ENCODE measurements at regions not wholly inside any gene's neighbourhood (a gene's known extent, or its start where the extent isn't known, plus 50 kb on each side); places are given as distances from the start of the nearest gene placed in this dataset.
A peak's percentile ranks its signal among the peaks of the same experiment; 100 is the strongest.

DNA sequence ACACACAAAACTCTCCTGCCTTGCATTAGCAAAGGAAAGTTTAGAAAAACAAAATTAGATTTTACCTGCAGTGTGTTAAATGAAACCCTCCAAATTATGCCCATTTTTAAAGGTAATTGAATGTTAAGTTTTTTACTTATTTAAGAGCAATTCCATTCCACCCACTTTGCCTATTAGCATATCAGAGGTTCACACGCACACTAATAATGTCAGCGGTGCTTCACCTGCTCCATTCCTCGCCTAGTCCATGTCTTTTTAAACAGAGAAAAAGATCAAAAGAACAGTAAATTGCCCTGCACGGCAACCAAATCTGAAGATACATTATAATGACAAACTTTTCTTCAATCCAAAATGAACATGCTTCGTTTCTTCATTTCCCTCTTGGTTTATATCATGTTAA lies 97.3 kb upstream of the LRRN1 start:
- no peaks in the 10 kb centered on the region for H3K4me1 Mint-ChIP-seq (ENCODE audit: low read depth)
- H3K36me3 Mint-ChIP-seq: peaks cover 3% of the 10 kb centered on the region

DNA sequence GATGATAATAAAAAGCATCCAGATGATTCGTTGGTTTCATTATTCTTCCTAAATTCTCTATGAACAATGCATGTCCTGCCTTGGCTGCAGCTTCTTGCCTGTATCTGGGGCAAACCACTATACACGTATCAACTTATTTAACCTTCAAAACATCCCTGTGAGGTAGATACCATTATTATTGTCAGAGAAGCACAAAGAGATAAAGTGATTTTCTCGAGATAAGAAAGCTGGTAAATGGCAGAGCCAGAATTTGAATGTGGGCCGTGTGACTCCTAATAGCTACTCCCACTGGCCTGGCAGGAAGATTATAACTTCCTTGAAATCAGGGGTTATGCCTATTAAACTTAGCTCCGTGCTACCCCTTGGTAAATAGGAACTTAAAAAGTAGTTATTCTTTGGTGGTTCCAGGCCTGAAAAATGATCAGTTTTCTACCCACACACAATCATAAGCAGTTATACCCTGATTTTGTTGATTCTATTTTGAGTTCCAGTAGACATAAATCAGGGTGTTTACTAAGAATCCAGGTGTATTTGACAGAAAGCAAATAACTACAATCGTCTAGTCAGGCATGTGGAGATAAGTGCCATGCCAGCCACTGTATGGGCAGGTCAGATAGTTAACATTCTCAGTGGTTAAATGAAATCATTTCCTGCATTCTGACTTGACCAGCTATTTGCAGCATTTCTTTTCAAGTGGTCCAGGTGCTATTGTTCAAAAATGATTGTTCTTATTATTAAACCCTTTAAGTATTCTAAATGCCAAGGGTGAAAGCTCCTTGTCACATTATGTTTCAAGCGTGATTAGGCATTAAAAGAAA lies 99.2 kb upstream of the LRRN1 start:
- no peaks in the 10 kb centered on the region for H3K4me1 Mint-ChIP-seq (ENCODE audit: low read depth)
- H3K36me3 Mint-ChIP-seq: peaks cover 3% of the 10 kb centered on the region
- no peak overlapping the region for H3K4me3 Mint-ChIP-seq
- no peaks in the 10 kb centered on the region for H3K9me3 Mint-ChIP-seq (ENCODE audit: low read depth)
- H3K27ac Mint-ChIP-seq: no peak overlapping the region
- peaks cover 3% of the 10 kb centered on the region for H3K27me3 Mint-ChIP-seq

More for the DNA sequence above, 97.3 kb upstream of the LRRN1 start:
- no peak overlapping the region for H3K4me3 Mint-ChIP-seq
- H3K9me3 Mint-ChIP-seq (ENCODE audit: low read depth): no peaks in the 10 kb centered on the region
- peaks cover 3% of the 10 kb centered on the region for H3K27me3 Mint-ChIP-seq
- H3K27ac Mint-ChIP-seq: no peak overlapping the region

DNA sequence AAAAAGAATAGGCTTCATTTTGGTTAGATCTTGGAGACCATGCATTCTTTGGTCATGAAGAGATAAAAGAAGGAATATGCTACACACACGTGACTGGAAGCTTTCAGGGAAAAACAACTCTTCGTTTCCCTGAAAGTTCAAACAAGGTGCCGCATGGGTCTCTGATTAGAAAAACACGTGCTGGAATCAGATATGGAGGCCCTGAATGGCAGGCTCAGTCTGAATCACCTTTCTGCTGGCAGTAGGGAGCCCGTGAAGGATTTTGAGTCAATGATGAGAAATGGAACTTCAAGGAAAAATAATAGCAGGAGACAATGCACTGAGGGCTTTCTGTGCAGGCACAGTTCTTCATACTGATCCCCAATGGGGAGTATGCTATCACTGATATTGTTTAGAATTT lies 99.8 kb upstream of the LRRN1 start:
- Mint-ChIP-seq H3K27ac (no peak overlapping the region), H3K36me3 (peaks cover 3% of the 10 kb centered on the region), H3K27me3 (peaks cover 3% of the 10 kb centered on the region), H3K4me3 (no peak overlapping the region), H3K4me1 (ENCODE audit: low read depth) (no peaks in the 10 kb centered on the region), H3K9me3 (ENCODE audit: low read depth) (no peaks in the 10 kb centered on the region)

DNA sequence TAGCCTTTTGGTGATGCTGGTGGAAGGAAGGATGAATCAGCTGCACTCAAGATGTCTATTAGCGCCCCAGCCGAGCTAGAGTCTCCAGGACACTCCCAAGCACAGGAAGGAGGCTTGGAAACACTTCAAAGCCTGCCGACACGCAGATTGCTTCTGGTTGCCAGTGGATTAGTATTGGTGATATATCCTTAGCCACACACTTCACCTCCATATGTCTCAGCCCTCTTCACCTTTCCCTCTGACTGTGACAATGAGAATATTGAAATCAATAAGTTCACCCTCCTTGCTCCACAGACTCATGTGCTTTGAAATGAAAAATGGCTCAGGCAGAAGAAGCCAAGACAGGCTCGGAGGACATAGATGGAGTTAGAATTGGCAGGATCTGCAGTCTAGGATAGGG lies 102.9 kb upstream of the LRRN1 start:
- H3K4me3 Mint-ChIP-seq: no peak overlapping the region
- H3K27me3 Mint-ChIP-seq: peaks cover 3% of the 10 kb centered on the region
- no peak overlapping the region for H3K27ac Mint-ChIP-seq
- H3K4me1 Mint-ChIP-seq (ENCODE audit: low read depth): no peaks in the 10 kb centered on the region
- H3K36me3 Mint-ChIP-seq: peaks cover 3% of the 10 kb centered on the region
- no peaks in the 10 kb centered on the region for H3K9me3 Mint-ChIP-seq (ENCODE audit: low read depth)

DNA sequence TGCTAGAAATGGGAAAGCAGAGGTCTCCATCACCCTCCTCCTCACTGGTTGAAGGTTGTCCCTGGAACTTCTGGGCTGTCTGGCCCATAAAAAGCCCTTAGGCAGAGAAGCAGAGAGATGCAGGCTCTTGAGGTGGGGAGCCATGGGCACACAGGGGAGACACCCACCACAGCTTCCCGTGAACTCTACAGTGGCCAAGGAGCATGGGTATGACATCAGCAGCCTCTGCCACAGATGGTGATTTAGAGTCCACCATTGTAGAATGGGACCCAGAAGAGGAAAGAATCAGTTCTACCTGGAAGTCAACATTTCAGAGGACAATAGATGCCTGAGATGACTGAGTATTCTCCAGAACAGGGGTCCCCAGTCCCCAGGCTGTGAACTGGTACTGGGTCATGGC lies 105.6 kb upstream of the LRRN1 start:
- Mint-ChIP-seq H3K4me3 (no peak overlapping the region), H3K36me3 (no peaks in the 10 kb centered on the region)

DNA sequence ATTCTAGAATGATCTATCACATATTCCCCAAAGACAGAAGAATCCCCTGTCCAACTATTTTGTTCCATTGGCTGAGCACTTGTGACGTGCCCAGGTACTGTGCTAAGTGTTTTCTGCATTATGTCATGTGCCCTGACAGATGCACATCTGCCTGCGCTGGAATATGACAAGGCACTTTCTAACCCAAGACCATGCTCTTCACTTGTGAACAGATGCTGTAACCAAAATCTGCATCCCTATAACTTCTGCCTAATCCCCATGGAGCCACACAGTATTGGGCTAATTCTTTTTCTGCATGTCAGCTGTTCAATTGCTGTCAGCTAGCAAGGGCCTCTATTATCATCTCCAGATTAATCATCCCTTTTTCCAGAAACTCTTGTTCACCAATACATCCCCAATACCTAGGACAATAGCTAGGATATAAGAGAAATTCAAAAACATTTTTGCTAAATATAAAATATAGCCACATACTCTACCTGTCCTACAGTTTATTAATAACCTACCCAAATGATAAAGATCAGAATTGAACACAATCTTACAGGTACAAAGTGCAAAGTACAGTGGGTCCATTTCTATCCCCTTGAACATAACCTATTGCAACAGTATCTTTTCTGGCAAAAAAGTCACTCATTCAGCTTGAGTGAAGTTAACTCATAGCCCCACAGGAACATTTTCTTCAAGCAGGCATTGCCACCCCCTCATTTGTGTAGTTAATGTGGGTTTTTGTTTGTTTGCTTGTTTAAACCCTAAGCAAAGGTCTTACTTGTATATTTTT lies 109.4 kb upstream of the LRRN1 start:
- Mint-ChIP-seq H3K4me1 (ENCODE audit: low read depth) (no peaks in the 10 kb centered on the region), H3K27me3 (no peaks in the 10 kb centered on the region), H3K9me3 (ENCODE audit: low read depth) (peaks cover 8% of the 10 kb centered on the region), H3K36me3 (no peaks in the 10 kb centered on the region), H3K27ac (no peak overlapping the region), H3K4me3 (no peak overlapping the region)

More for the DNA sequence above, 105.6 kb upstream of the LRRN1 start:
- Mint-ChIP-seq H3K27me3 (no peaks in the 10 kb centered on the region), H3K27ac (no peak overlapping the region), H3K9me3 (ENCODE audit: low read depth) (no peaks in the 10 kb centered on the region), H3K4me1 (ENCODE audit: low read depth) (no peaks in the 10 kb centered on the region)

DNA sequence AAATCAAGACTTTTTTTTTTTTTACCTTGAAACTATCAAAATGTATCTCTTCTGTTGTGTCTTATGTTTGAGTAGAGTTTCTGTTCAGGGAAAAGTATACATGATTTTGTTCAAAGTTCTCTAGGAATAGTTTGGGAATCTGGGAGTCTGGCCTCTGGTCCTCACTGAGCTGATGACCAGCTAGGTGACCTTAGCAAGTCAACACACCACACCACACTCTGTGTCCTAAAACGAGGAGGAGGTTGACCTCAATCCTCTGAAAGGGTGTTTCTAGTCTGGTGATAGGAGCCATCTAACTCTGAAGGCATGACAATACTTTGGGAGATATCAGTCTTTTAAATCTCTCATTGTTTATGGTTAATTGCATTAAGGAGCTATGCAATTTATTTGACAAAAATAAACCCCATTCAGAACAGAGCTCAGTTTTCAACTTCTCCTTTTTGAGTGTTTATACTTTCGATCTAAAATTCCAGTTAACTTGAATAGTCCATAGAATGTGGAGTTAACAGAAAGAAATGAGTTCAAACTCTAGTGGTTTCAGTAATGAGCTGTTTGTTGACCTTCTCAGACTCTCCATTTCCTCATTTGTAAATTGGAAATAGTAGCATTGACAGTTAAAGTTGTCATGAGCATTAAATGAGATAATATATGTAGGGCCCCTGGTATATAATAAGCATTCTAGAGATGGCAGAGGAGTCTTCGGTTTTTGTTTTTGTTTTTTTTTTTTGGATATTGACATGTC lies 112.2 kb upstream of the LRRN1 start:
- H3K27me3 Mint-ChIP-seq: no peaks in the 10 kb centered on the region
- no peaks in the 10 kb centered on the region for H3K4me1 Mint-ChIP-seq (ENCODE audit: low read depth)
- no peaks in the 10 kb centered on the region for H3K36me3 Mint-ChIP-seq
- H3K27ac Mint-ChIP-seq: no peak overlapping the region
- H3K4me3 Mint-ChIP-seq: no peak overlapping the region
- H3K9me3 Mint-ChIP-seq (ENCODE audit: low read depth): peaks cover 8% of the 10 kb centered on the region

DNA sequence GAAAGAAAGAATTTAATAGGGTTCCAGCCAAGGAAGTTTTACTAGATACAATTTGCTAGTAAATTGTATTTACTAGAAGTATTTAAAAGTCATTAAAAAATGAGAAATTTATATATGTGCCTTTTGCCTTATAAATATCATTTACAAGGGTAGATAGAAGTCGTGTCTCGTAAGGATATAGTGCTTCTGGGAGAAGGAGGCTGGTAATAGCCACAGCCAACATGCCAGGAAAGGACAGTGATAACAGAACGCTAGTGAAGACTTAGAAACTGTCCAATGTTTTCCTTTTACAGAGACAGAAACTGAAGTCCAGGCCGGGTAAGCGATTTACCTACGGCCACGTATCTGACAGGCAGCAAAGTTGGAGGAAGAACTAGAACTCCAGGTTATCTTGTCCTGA lies 113.5 kb upstream of the LRRN1 start:
- Mint-ChIP-seq H3K4me3 (no peak overlapping the region), H3K4me1 (ENCODE audit: low read depth) (no peaks in the 10 kb centered on the region), H3K36me3 (no peaks in the 10 kb centered on the region), H3K27ac (no peak overlapping the region), H3K27me3 (no peaks in the 10 kb centered on the region), H3K9me3 (ENCODE audit: low read depth) (peaks cover 8% of the 10 kb centered on the region)

DNA sequence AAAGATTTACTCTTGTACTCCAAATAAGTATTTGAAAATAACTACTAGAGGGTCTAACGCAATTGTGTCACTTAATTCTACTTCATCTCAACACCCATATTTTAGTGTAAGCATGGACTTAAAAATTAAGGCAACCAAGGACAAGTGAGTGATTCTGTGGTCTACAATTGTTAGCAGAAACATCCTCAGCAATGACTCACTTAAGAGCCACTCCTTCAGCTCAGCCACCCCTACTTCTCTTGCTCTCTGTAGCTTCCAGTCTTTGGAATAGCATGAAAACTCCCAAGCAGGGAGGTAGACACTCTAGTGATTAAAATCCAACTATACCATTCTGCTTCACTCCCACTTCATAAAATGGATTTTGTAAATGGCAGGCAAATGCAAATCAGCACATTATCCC lies 116.0 kb upstream of the LRRN1 start:
- H3K27me3 Mint-ChIP-seq: no peaks in the 10 kb centered on the region
- no peak overlapping the region for H3K4me3 Mint-ChIP-seq
- no peak overlapping the region for H3K27ac Mint-ChIP-seq
- H3K36me3 Mint-ChIP-seq: no peaks in the 10 kb centered on the region
- H3K4me1 Mint-ChIP-seq (ENCODE audit: low read depth): no peaks in the 10 kb centered on the region
- peaks cover 8% of the 10 kb centered on the region for H3K9me3 Mint-ChIP-seq (ENCODE audit: low read depth)

DNA sequence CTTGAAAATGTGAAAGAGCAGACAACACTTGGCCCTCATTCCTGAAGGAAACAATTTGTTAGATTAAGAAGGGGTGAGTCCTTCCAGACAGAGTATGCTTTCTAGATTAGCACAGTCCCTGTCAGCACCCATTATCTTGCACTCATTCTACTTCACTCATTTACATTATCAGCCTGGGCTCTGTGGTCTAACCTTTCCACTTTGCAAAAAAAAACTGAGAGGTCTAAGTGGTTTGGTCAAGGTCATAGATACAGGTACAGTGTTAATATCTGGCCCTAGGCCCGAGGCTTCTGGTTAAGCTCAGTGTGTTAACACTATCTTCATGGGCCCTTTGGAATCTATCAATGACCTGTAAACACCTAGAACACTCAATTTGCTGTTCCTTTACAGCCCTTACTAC lies 123.4 kb upstream of the LRRN1 start:
- H3K36me3 Mint-ChIP-seq: peaks cover 2% of the 10 kb centered on the region
- no peaks in the 10 kb centered on the region for H3K4me1 Mint-ChIP-seq (ENCODE audit: low read depth)
- no peak overlapping the region for H3K27ac Mint-ChIP-seq
- H3K9me3 Mint-ChIP-seq (ENCODE audit: low read depth): no peaks in the 10 kb centered on the region
- H3K4me3 Mint-ChIP-seq: no peak overlapping the region
- no peaks in the 10 kb centered on the region for H3K27me3 Mint-ChIP-seq

DNA sequence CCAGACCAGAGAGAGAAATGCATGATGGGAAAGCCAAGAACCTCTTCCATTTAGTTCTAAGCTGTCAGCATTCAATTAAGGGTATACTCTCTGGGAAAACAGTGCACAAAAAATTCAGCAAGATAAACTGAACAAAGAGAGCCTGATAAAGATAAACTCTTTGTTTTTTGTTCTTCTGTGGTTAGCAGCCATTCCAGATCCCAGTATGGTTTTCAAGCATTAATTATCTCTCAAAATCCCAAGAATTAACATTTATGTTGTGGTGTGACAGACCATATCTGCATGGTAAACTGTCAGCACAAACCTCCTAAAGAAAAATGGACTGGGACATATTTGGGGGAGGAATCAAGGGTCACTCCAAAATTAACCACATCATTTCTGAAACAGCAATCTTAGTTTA lies 124.0 kb upstream of the LRRN1 start:
- Mint-ChIP-seq H3K36me3 (peaks cover 2% of the 10 kb centered on the region), H3K4me1 (ENCODE audit: low read depth) (no peaks in the 10 kb centered on the region), H3K4me3 (no peak overlapping the region), H3K27ac (no peak overlapping the region), H3K27me3 (no peaks in the 10 kb centered on the region), H3K9me3 (ENCODE audit: low read depth) (no peaks in the 10 kb centered on the region)

DNA sequence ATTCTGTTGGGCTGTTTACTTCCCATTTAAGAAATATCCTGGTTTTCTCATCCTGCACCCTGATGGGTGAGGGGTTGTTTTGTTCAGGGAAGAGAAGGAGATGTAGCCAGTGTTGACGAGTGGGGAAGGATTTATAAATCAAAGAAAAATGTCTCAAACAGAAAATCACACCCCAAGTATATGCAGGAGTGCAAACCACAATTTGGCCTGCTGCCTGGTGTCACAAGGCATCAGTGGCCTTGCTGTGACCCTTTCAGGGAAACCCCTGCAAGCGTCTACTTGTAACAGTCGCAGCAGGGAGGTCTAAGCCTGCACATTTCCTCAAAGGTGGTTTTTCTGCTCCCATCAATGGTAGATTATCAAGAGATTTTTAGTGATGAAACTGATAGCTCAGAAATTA lies 132.6 kb upstream of the LRRN1 start:
- H3K27me3 Mint-ChIP-seq: peaks cover 2% of the 10 kb centered on the region
- no peak overlapping the region for H3K27ac Mint-ChIP-seq
- H3K4me3 Mint-ChIP-seq: no peak overlapping the region
- H3K36me3 Mint-ChIP-seq: no peaks in the 10 kb centered on the region
- H3K4me1 Mint-ChIP-seq (ENCODE audit: low read depth): peaks cover 2% of the 10 kb centered on the region
- no peaks in the 10 kb centered on the region for H3K9me3 Mint-ChIP-seq (ENCODE audit: low read depth)

DNA sequence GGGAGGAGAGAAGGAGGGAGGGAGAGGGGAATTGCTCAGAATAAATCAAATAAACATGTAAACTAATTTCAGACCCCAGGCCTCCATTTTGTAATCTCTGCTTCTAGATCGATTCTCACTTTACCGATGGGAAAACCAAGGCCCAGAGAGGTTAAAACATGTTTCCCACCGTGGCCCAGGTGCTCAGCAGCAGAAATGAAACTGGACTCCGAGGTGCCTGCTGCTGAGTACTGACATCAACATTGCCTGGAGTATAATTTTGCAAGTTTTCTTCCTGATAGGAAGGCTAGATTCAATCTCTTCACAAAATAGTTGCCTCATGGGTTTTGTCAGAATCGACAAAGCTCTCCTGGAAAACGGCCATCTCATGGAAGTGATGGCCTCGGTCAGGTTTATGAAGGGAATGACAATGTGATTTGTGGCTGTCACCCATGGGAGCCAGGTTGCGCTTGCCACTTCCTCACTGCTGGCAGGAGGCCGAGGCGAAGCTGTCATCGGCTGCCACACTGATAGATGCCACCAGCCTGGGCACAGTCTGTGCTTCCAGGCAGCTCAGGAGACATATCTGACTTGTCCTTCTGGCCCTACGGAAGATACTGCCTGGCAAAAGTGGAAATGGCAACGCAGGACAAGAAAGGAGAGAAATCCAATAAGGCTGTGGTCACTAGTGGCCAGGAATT lies 133.1 kb upstream of the LRRN1 start:
- Mint-ChIP-seq H3K27me3 (peaks cover 2% of the 10 kb centered on the region), H3K36me3 (no peaks in the 10 kb centered on the region), H3K4me3 (peak overlapping the region; percentile 6), H3K9me3 (ENCODE audit: low read depth) (no peaks in the 10 kb centered on the region), H3K4me1 (ENCODE audit: low read depth) (peaks cover 2% of the 10 kb centered on the region), H3K27ac (no peak overlapping the region)

DNA sequence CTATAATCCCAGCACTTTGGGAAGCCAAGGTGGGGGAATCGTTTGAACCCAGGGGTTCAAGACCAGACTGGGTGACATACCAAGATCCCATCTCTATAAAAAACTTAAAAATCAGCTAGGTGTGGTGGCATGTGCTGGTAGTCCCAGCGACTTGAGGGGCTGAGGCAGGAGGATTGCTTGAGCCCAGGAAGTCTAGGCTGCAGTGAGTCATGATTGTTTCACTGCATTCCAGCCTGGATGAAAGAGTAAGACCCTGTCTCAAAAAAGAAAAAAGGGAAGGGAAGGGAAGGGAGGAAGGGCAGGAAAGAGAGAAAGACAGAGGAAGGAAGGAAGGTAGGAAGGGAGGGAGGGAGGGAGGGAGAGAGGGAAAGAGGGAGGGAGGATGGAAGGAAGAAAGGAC lies 133.7 kb upstream of the LRRN1 start:
- H3K9me3 Mint-ChIP-seq (ENCODE audit: low read depth): no peaks in the 10 kb centered on the region
- no peaks in the 10 kb centered on the region for H3K36me3 Mint-ChIP-seq
- H3K27ac Mint-ChIP-seq: no peak overlapping the region
- no peak overlapping the region for H3K4me3 Mint-ChIP-seq
- peaks cover 2% of the 10 kb centered on the region for H3K27me3 Mint-ChIP-seq
- H3K4me1 Mint-ChIP-seq (ENCODE audit: low read depth): peaks cover 2% of the 10 kb centered on the region

DNA sequence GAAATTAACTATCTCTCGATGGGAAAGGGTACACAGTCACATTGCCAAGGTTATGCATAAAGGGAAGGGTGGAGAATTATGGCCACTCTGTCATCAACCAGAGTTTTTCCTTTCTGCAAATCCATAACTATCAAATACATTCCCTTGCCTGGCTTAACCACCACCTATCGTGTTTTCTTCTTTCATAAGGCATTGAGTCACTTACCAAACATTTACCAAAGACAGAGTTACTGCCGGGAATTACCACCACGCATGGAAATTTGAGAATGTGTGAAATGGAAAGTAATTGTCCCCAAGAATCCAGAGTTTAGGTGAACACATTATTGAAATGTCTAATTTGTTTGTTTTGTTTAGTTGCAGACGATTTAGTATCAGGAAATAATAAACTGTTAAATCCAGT lies 134.3 kb upstream of the LRRN1 start:
- peaks cover 2% of the 10 kb centered on the region for H3K27me3 Mint-ChIP-seq
- no peaks in the 10 kb centered on the region for H3K36me3 Mint-ChIP-seq
- peaks cover 2% of the 10 kb centered on the region for H3K4me1 Mint-ChIP-seq (ENCODE audit: low read depth)
- H3K4me3 Mint-ChIP-seq: no peak overlapping the region
- H3K9me3 Mint-ChIP-seq (ENCODE audit: low read depth): no peaks in the 10 kb centered on the region
- no peak overlapping the region for H3K27ac Mint-ChIP-seq
